BLaER1 treated with 17β-estradiol and CSF1 and Interleukin-3, amounts not matched to agents 10 nM and 100 nM (cell line): ENCODE measurements at regions not wholly inside any gene's neighbourhood (a gene's known extent, or its start where the extent isn't known, plus 50 kb on each side); places are given as distances from the start of the nearest gene placed in this dataset.
A peak's percentile ranks its signal among the peaks of the same experiment; 100 is the strongest.

Experiments used
- H3K27ac ChIP-seq, 11 experiments: shearing (Covaris generic); formaldehyde crosslinking; 2 replicates each; pipeline ENCODE4 v1.8.1; 2022
- H3K27me3 ChIP-seq, 11 experiments: shearing (Covaris generic); formaldehyde crosslinking; 2 replicates each; pipeline ENCODE4 v1.8.1; 2022
- H3K36me3 ChIP-seq, 11 experiments: shearing (Covaris generic); formaldehyde crosslinking; 2 replicates each; pipeline ENCODE4 v1.8.1; 2022
- H3K4me1 ChIP-seq, 10 experiments: shearing (Covaris generic); formaldehyde crosslinking; 2 replicates each; pipeline ENCODE4 v1.8.1; 2022
- H3K4me2 ChIP-seq, 11 experiments: shearing (Covaris generic); formaldehyde crosslinking; 2 replicates each; pipeline ENCODE4 v1.8.1; 2022
- H3K4me3 ChIP-seq, 10 experiments: shearing (Covaris generic); formaldehyde crosslinking; 2 replicates each; pipeline ENCODE4 v1.8.1; 2022
- H3K9ac ChIP-seq, 11 experiments: shearing (Covaris generic); formaldehyde crosslinking; 2 replicates each; pipeline ENCODE4 v1.8.1; 2022
- H3K9me3 ChIP-seq, 11 experiments: shearing (Covaris generic); formaldehyde crosslinking; replicated peaks in 1 of 11; 2 replicates each; pipeline ENCODE4 v1.8.1; 2022
- H4K20me1 ChIP-seq, 11 experiments: shearing (Covaris generic); formaldehyde crosslinking; 2 replicates each; pipeline ENCODE4 v1.8.1; 2022
- Cebpa-rat ChIP-seq, 11 experiments: shearing (Covaris generic); IDR thresholded peaks; 2 replicates each; pipeline ENCODE4 v1.8.1; 2022

DNA sequence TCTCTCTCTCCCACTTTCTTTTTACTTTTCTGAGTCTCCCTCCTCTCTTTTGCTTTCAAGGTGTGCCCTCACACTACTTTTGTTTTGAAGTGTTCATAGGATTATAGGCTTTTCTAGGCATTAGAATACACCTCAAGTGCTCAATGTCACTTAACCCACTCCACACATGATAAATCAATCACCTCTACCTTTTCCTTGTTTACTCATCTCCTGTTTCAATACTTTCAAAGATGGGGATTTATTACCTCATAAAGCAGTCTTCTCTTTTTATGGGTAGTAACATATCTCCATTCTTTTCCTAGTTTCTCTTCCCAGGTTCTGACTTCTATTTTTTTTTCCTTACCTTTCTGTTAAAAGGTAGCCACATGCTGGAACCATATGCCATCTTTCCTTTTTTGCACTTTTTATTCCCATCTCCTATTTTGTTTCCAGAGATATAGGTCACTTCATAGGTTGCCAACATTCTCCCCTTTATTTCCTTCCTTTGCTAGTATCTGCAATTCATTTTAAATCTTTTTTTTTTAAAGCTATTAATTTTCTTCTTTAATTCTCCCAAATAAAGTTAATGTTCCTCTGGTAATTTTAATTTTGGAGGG lies 137.6 kb upstream of the SLC10A2 start:
- Histone ChIP-seq H3K9me3 (peaks cover 12 to 24% (median 15%) of the 10 kb centered on the region in 11 experiments), H3K9ac (no peak overlapping the region), H3K4me2 (no peak overlapping the region), H3K4me3 (no peak overlapping the region), H3K27me3 (no peaks in the 10 kb centered on the region), H3K4me1 (no peaks in the 10 kb centered on the region), H3K36me3 (no peaks in the 10 kb centered on the region; a peak in 1 of 22 replicates), H3K27ac (no peak overlapping the region), H4K20me1 (no peaks in the 10 kb centered on the region)
- TF ChIP-seq Cebpa-rat (IDR thresholded peaks at IDR 0.05), result no peak

DNA sequence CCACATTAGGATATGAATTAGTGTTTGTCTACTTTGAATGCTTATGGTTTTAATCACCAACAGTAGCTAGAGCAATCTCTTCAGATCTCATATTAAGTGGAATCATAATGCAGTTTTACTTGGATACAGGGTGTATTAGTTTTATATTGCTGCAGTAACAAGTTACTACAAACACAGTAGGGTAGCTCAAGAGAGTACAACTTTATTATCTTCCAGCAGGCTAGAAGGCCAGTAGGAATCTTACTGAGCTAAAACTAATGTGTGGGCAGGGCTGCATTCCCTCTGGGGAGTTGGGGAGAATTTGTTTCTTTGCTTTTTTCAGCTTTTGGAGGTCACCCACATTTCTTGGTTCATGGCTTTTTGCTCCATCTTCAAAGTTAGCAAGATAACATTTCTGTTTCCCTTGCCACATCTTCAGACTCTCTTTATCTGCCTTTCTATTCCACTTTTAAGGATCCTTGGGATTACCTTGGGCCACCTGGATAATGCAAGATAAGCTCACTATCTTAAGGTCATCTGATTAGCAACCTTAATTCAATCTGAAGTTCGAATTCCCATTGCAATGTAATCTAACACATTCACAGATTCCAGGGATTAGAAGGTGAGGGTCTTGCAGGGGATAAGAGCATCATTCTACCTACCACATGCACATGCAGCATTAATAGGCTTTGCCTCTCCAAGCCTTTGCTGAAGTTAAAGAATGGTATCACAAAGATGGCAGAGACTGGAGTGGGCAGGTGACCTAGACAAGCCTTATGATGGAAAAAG lies 134.1 kb upstream of the SLC10A2 start:
- no peaks in the 10 kb centered on the region for H3K4me1 ChIP-seq
- no peak overlapping the region for H3K4me2 ChIP-seq
- no peak; a peak in 1 of 22 replicates for TF ChIP-seq Cebpa-rat (IDR thresholded peaks at IDR 0.05)

DNA sequence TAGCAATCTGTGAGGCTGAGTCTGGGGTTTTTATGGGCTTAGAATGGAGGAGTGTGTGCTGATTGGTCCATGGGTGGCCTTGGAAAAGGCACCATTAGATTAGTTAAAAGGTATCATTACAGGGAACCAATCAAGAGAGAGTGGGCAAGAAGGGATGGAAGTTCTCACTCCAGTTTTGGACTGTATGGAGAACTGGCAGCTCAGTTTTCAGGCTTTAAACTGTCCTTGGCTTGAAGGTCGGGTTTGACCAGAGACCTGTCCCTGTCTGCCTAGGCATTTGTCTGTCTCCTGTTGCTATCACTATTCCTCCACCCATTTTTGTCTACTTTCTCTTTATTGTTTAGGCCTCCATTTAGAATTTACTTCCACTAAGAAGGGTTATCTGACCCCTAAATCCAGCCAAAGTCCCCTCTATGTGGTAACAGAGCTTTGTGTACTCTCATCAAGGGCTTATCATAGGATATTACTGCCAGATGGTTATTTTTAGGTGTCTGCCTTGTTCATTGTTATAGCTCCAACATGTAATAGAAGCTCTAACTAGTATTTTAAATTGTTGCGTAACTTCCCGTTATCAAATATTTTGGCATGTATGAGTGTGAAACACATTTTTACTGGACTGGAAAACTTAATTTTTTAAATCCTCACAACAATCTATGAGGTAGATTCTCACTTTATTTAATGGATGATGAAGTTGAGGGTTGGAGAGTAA lies 133.3 kb upstream of the SLC10A2 start:
- no peaks in the 10 kb centered on the region for H3K27me3 ChIP-seq
- H3K4me2 ChIP-seq, result no peak overlapping the region
- H3K4me3 ChIP-seq, result no peak overlapping the region
- H3K36me3 ChIP-seq, result no peaks in the 10 kb centered on the region; a peak in 1 of 22 replicates
- H3K27ac ChIP-seq, result no peak overlapping the region
- H3K9me3 ChIP-seq, result peaks cover 19 to 33% (median 26%) of the 10 kb centered on the region in 11 experiments
- H3K4me1 ChIP-seq, result no peaks in the 10 kb centered on the region
- no peaks in the 10 kb centered on the region for H4K20me1 ChIP-seq
- H3K9ac ChIP-seq, result no peak overlapping the region
- peak in 4 of 11 experiments; percentile 10 to 69 (median 42); a peak in 6 of 22 replicates for TF ChIP-seq Cebpa-rat (IDR thresholded peaks at IDR 0.05)

More for the DNA sequence above, 134.1 kb upstream of the SLC10A2 start:
- H3K27ac ChIP-seq, result no peak overlapping the region
- no peaks in the 10 kb centered on the region; a peak in 1 of 22 replicates for H3K36me3 ChIP-seq
- peaks cover 19 to 33% (median 26%) of the 10 kb centered on the region in 11 experiments for H3K9me3 ChIP-seq
- H3K9ac ChIP-seq, result no peak overlapping the region
- no peaks in the 10 kb centered on the region for H4K20me1 ChIP-seq
- H3K4me3 ChIP-seq, result no peak overlapping the region
- H3K27me3 ChIP-seq, result no peaks in the 10 kb centered on the region

DNA sequence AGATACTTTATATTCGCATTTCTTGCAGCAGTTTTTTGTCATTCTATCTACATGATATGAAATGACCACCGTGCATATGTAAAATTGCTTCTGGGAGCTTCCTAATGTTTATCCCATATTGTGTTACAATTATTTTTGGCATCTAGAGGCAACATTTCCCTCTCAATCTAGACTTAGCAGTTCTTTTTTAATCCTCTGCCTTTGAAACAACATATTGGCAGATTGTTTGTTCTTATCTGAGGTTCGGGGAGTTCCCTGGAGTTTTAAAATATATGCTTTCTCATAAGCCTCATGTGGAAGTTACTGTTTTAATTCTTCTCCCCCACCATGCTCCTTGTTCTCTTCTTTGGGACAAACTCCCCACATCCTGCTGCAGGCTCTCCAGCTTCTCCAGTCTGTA lies 130.1 kb upstream of the SLC10A2 start:
- no peak overlapping the region for H3K9ac ChIP-seq
- H3K4me2 ChIP-seq, result no peak overlapping the region
- no peaks in the 10 kb centered on the region for H3K27me3 ChIP-seq
- H3K4me1 ChIP-seq, result no peaks in the 10 kb centered on the region
- H4K20me1 ChIP-seq, result no peaks in the 10 kb centered on the region
- H3K9me3 ChIP-seq, result peaks cover 19 to 33% (median 26%) of the 10 kb centered on the region in 11 experiments
- H3K4me3 ChIP-seq, result no peak overlapping the region
- no peak overlapping the region for H3K27ac ChIP-seq
- no peaks in the 10 kb centered on the region; a peak in 1 of 22 replicates for H3K36me3 ChIP-seq
- no peak for TF ChIP-seq Cebpa-rat (IDR thresholded peaks at IDR 0.05)

DNA sequence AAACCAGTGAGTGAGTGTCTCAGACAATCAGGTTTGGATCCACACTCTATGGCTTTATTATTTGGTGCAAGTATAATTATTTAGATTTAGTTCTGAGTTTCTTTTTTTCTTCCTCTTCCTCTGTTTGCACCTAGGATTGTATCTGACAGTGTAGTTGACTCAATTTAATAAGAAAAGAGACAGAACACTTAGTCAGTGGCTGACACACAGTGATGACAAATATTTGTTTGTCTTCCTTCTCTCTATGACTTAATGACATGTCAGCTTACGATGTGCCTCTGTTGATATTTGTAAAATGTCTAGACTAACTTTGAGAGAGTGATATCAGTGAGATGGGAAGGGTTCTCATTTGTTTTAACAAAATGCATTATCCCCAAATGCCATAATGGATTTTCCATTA lies 129.5 kb upstream of the SLC10A2 start:
- Histone ChIP-seq H3K27me3 (no peaks in the 10 kb centered on the region), H3K9ac (no peak overlapping the region), H3K9me3 (peaks cover 19 to 30% (median 26%) of the 10 kb centered on the region in 11 experiments), H3K4me1 (peaks cover 0 to 2% (median 0%) of the 10 kb centered on the region in 10 experiments; a peak in 1 of 20 replicates), H4K20me1 (no peaks in the 10 kb centered on the region), H3K36me3 (no peaks in the 10 kb centered on the region; a peak in 1 of 22 replicates), H3K4me3 (no peak overlapping the region), H3K4me2 (no peak overlapping the region), H3K27ac (no peak overlapping the region)
- no peak for TF ChIP-seq Cebpa-rat (IDR thresholded peaks at IDR 0.05)

DNA sequence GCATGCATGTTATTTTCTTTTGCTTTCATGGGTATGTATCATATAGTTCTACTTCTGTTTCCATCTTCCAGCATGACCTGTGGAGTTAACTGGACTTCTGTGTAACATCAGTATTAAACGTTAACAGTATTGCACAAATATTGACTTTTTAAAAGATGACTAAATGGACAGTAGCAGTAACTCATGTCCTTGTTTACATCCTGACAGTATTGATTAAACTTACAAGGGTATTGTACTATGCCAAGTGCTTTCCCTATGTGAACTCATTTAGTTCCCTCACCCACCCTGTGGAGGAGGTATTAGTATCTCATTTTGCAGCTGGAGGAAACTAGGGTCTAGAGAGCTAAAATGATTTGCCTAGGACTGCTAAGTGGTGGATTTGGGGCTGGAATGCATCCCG lies 128.7 kb upstream of the SLC10A2 start:
- H3K4me2 ChIP-seq, result no peak overlapping the region
- no peak overlapping the region for H3K27ac ChIP-seq
- peaks cover 12 to 22% (median 19%) of the 10 kb centered on the region in 11 experiments for H3K9me3 ChIP-seq
- H3K4me3 ChIP-seq, result no peak overlapping the region
- no peaks in the 10 kb centered on the region for H3K27me3 ChIP-seq
- TF ChIP-seq Cebpa-rat (IDR thresholded peaks at IDR 0.05), result no peak
- H3K4me1 ChIP-seq, result peaks cover 0 to 10% (median 0%) of the 10 kb centered on the region in 10 experiments; a peak in 3 of 20 replicates
- H3K9ac ChIP-seq, result no peak overlapping the region
- H3K36me3 ChIP-seq, result no peaks in the 10 kb centered on the region; a peak in 1 of 22 replicates
- no peaks in the 10 kb centered on the region for H4K20me1 ChIP-seq

DNA sequence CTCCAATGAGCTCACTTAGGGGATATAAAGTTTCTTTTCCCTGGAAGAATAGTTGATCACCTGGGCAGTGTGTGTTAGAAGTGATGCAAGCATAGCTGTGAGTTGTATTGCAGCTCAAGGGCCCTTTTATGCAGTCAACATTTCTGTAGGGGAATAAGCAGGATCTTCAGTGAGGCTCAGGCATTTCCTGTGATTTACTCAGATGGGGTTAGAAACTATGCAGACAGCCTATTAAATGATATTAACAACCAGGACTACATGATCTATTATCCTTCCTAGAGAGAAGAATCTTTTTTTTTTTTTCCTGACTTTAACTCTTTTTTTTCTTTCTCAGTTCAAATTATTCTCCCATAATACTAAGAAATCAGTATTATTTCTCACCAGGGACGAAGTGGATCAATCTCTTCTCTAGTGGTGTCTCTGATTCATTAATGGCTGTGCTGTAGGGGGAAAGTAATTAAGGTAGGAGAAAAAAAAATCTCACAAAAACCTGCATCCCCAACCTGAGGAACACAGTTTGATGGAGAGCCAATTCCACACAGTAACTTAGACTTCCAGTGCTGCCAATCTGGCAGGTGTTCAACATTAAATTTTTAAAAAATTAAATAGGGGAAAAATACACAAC lies 126.4 kb upstream of the SLC10A2 start:
- no peaks in the 10 kb centered on the region for H3K36me3 ChIP-seq
- H3K4me1 ChIP-seq, result peaks cover 4 to 18% (median 9%) of the 10 kb centered on the region in 10 experiments; a peak in 12 of 20 replicates
- H3K9me3 ChIP-seq, result 0 out of 22 replicates have a peak, but pooled peaks cover 0 to under 1% (median 0%) of the 10 kb centered on the region in 11 experiments
- H3K27ac ChIP-seq, result no peak overlapping the region
- H3K4me3 ChIP-seq, result no peak overlapping the region
- no peaks in the 10 kb centered on the region for H3K27me3 ChIP-seq
- H3K4me2 ChIP-seq, result no peak overlapping the region
- TF ChIP-seq Cebpa-rat (IDR thresholded peaks at IDR 0.05), result no peak
- H4K20me1 ChIP-seq, result no peaks in the 10 kb centered on the region
- H3K9ac ChIP-seq, result no peak overlapping the region

DNA sequence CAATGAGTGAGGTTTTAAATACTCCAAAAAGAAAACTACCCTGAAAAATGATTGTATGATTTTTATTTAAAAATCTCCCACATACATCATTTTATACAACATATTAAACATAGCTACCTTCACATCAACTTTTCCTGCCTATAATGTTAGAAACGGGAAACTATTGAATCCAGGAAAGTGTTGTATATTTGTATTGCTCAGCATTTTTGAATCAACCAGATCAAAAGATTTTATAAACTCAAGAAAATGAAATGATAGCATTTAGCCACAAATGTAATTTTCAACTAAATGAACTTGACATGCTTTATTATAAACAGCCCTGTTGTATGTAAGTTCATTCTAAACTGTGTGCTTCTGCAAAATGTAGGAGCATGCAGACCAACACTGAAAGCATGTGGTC lies 124.6 kb upstream of the SLC10A2 start:
- Histone ChIP-seq H3K4me3 (no peak overlapping the region), H4K20me1 (no peaks in the 10 kb centered on the region), H3K36me3 (no peaks in the 10 kb centered on the region), H3K9ac (no peak overlapping the region), H3K27ac (no peak overlapping the region), H3K27me3 (no peaks in the 10 kb centered on the region), H3K4me2 (peak overlapping the region in 1 of 11 experiments; percentile 6; a peak in 1 of 22 replicates), H3K4me1 (peaks cover 4 to 18% (median 12%) of the 10 kb centered on the region in 10 experiments; a peak in 12 of 20 replicates), H3K9me3 (no peaks in the 10 kb centered on the region)
- TF ChIP-seq Cebpa-rat (IDR thresholded peaks at IDR 0.05), result no peak
